Testis (tissue), 2 donors: ENCODE measurements at regions not wholly inside any gene's neighbourhood (a gene's known extent, or its start where the extent isn't known, plus 50 kb on each side); places are given as distances from the start of the nearest gene placed in this dataset.

Experiments
- POLR2A ChIP-seq: fragments of 450-650 bp; IDR thresholded peaks from one replicate; pipeline ENCODE4 v1.6.1; 2017; ENCODE audit warnings: antibody characterized with exemption, mild to moderate bottlenecking, moderate library complexity
- TF ChIP-seq, protein P1 (sequence below), 3 experiments: fragments of 450-650 bp in 2 of 3; fragments of 200-600 bp in 1 of 3; sonication (generic) in 1 of 3; IDR thresholded peaks; one replicate each; pipeline ENCODE4 v1.5.1; 2016 to 2019; ENCODE audit warnings: antibody characterized with exemption in 3 of 3, mild to moderate bottlenecking in 2 of 3, moderate library complexity in 1 of 3

- TF ChIP-seq, protein P1, sequence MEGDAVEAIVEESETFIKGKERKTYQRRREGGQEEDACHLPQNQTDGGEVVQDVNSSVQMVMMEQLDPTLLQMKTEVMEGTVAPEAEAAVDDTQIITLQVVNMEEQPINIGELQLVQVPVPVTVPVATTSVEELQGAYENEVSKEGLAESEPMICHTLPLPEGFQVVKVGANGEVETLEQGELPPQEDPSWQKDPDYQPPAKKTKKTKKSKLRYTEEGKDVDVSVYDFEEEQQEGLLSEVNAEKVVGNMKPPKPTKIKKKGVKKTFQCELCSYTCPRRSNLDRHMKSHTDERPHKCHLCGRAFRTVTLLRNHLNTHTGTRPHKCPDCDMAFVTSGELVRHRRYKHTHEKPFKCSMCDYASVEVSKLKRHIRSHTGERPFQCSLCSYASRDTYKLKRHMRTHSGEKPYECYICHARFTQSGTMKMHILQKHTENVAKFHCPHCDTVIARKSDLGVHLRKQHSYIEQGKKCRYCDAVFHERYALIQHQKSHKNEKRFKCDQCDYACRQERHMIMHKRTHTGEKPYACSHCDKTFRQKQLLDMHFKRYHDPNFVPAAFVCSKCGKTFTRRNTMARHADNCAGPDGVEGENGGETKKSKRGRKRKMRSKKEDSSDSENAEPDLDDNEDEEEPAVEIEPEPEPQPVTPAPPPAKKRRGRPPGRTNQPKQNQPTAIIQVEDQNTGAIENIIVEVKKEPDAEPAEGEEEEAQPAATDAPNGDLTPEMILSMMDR (IDR thresholded peaks at IDR 0.05): no peak
- TF ChIP-seq POLR2A: no peak
Measured at GRCh38 chr12:60211244-60211643, 615.4 kb downstream of the SLC16A7 start.
